ENCODE measurements at regions not wholly inside any gene's neighbourhood (a gene's known extent, or its start where the extent isn't known, plus 50 kb on each side); places are given as distances from the start of the nearest gene placed in this dataset.

DNA sequence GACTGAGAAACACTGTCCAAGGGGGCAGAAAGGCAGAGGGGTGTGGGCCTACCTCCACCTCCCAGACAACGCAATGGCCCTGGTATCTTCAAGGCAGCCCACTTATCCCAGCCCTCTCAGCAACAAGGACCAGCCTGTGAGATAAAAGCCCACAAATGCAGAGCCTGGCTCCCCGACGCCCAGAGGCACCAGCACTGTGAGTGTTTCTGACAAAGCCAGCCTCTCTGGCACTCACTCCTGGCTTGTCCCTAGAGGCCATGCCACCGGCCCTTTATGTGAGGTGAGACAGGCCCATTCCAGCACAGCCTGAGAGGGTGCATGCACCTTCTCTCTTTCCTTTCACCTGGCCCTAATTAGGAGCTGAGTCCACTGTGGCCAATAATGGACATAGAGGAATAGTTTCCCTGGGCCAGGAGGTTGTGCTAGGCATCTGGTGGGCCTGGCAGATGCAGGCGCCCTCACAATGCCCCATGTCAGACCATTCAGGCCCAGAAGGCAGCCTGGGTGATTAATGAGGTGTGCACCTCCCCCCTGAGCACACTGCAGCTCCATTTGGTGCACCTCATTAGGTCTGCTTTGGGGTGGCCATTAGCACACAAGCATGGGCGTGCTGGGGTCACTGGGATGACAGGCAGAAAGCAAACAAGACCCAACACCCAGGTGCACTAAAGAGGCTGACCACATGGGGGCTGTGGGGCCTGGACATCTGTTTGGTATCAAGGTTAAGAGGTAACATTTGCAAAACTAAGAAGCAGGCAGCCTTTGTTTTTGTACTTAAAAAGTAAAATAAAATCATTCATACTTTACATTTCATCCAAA lies 176.0 kb downstream of the MED10 start:
- no peak overlapping the region for H3K9ac ChIP-seq (ENCODE audit: low read depth in 1 of 2, low read length in 2 of 2)
- no peaks in the 10 kb centered on the region for H3K9me3 ChIP-seq (ENCODE audit: control insufficient read depth in 2 of 2, low read length in 2 of 2)
- no peaks in the 10 kb centered on the region for H3K36me3 ChIP-seq (ENCODE audit: control insufficient read depth in 2 of 2, insufficient read depth in 2 of 2, low read length in 2 of 2)
- no peaks in the 10 kb centered on the region for H3K27me3 ChIP-seq (ENCODE audit: control insufficient read depth in 2 of 2, insufficient read depth in 2 of 2, low read length in 2 of 2)
- no peak overlapping the region for H3K4me3 ChIP-seq (ENCODE audit: low read length in 2 of 2)
- no peak overlapping the region for H3K27ac ChIP-seq (ENCODE audit: low read depth in 2 of 2, low read length in 2 of 2)
- no peaks in the 10 kb centered on the region for H3K4me1 ChIP-seq (ENCODE audit: control insufficient read depth in 2 of 2, insufficient read depth in 2 of 2, low read length in 2 of 2)

DNA sequence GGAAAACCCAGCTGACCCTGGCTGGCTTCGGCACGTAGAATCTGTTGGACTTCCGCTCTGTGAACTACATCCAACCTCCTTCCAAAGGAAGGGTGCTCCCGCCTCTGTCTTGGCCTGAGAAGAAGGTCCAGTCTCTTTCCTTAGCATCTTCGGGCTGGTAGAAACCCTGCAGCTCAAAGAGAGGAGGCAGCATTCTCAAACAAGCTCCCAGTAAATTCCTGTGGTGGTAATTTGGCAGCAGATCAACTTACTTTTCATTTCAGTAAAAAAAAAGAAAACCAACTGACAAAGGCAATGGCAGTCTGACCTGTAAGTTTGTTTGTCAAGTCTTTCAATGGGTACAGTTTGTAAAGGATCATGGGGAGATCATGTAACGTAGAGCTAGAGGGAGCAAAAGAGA lies 176.7 kb downstream of the MED10 start:
- no peaks in the 10 kb centered on the region for H3K9me3 ChIP-seq (ENCODE audit: control insufficient read depth in 2 of 2, low read length in 2 of 2)
- H3K4me3 ChIP-seq (ENCODE audit: low read length in 2 of 2), result no peak overlapping the region
- no peaks in the 10 kb centered on the region for H3K27me3 ChIP-seq (ENCODE audit: control insufficient read depth in 2 of 2, insufficient read depth in 2 of 2, low read length in 2 of 2)
- H3K9ac ChIP-seq (ENCODE audit: low read depth in 1 of 2, low read length in 2 of 2), result no peak overlapping the region
- no peaks in the 10 kb centered on the region for H3K36me3 ChIP-seq (ENCODE audit: control insufficient read depth in 2 of 2, insufficient read depth in 2 of 2, low read length in 2 of 2)
- H3K4me1 ChIP-seq (ENCODE audit: control insufficient read depth in 2 of 2, insufficient read depth in 2 of 2, low read length in 2 of 2), result no peaks in the 10 kb centered on the region
- no peak overlapping the region for H3K27ac ChIP-seq (ENCODE audit: low read depth in 2 of 2, low read length in 2 of 2)

DNA sequence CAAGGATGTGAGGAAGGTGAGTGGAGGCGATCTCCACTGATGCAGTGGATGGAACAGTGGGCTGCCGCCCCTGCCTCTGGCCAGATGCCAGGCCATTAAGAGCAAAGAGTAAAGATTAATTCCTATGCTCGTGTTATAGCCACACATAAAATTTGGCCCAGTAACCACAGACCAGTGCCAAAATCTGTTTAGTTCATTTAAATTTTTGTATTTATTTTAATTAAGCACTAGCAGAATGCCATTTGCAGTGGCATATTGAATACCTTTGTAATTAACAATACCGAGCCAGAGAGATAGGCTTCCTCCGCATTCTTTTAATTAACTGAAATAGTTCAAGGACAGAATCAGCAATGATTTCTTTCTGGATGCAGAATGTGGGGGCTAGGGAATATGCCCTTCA lies 179.8 kb downstream of the MED10 start:
- Histone ChIP-seq H3K4me1 (ENCODE audit: control insufficient read depth in 2 of 2, insufficient read depth in 2 of 2, low read length in 2 of 2) (no peaks in the 10 kb centered on the region), H3K27ac (ENCODE audit: low read depth in 2 of 2, low read length in 2 of 2) (no peak overlapping the region)

DNA sequence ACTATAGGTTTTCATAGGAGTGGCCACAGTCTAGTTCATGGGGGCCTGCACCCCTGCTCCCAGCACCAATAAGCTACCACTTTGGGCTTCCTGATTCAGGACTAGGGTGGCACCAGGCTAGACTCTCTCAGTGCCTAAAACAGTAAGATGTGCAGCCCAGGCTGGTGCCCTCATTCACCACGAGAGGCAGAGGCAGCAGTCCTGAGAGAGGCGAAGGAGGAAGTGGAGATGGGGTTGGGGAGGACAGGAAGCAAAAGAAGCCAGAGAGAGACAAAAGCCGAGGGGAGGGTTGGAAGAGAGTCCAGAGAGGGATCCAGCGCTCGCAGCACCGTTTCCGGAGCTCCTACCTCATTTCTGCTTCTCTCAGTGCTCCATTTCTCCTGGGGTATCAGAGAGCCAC lies 180.9 kb downstream of the MED10 start:
- Histone ChIP-seq H3K4me3 (ENCODE audit: low read length in 2 of 2) (no peak overlapping the region), H3K36me3 (ENCODE audit: control insufficient read depth in 2 of 2, insufficient read depth in 2 of 2, low read length in 2 of 2) (no peaks in the 10 kb centered on the region), H3K4me1 (ENCODE audit: control insufficient read depth in 2 of 2, insufficient read depth in 2 of 2, low read length in 2 of 2) (no peaks in the 10 kb centered on the region), H3K9me3 (ENCODE audit: control insufficient read depth in 2 of 2, low read length in 2 of 2) (no peaks in the 10 kb centered on the region), H3K27me3 (ENCODE audit: control insufficient read depth in 2 of 2, insufficient read depth in 2 of 2, low read length in 2 of 2) (no peaks in the 10 kb centered on the region), H3K9ac (ENCODE audit: low read depth in 1 of 2, low read length in 2 of 2) (no peak overlapping the region), H3K27ac (ENCODE audit: low read depth in 2 of 2, low read length in 2 of 2) (no peak overlapping the region)

More for the DNA sequence above, 179.8 kb downstream of the MED10 start:
- no peak overlapping the region for H3K4me3 ChIP-seq (ENCODE audit: low read length in 2 of 2)
- H3K9ac ChIP-seq (ENCODE audit: low read depth in 1 of 2, low read length in 2 of 2), result no peak overlapping the region
- no peaks in the 10 kb centered on the region for H3K27me3 ChIP-seq (ENCODE audit: control insufficient read depth in 2 of 2, insufficient read depth in 2 of 2, low read length in 2 of 2)
- H3K9me3 ChIP-seq (ENCODE audit: control insufficient read depth in 2 of 2, low read length in 2 of 2), result no peaks in the 10 kb centered on the region
- H3K36me3 ChIP-seq (ENCODE audit: control insufficient read depth in 2 of 2, insufficient read depth in 2 of 2, low read length in 2 of 2), result no peaks in the 10 kb centered on the region

DNA sequence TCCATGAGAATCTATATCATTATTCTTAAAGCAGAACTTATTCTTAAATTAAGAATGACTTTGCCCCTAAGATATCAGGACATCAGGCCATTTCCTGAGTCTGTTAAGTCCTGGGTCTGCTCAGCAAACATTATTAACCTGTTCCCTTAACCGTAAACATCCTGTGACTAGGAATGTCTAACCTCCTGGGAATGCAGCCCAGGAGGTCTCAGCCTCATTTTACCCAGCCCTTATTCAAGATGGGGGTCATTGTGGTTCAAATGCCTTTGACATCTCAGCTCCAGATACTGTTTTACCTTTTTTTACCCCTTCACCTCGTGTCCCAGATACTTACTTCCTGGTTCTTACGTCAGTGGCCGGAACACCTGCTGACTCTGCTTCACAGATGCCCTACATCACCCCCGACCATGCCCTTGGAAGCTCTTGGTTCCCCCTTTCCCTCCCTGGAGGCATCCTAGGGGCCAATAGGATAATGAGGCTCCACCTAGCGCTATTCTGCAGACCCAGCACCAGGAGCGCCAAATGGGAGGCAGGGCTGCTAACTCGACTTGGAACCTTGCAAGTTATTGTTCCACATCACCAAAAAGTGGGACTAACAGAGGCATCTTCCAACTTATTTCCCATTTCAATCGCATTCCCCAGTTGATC lies 182.5 kb downstream of the MED10 start:
- Histone ChIP-seq H3K9ac (ENCODE audit: low read depth in 1 of 2, low read length in 2 of 2) (no peak overlapping the region), H3K27me3 (ENCODE audit: control insufficient read depth in 2 of 2, insufficient read depth in 2 of 2, low read length in 2 of 2) (no peaks in the 10 kb centered on the region), H3K4me3 (ENCODE audit: low read length in 2 of 2) (no peak overlapping the region)

DNA sequence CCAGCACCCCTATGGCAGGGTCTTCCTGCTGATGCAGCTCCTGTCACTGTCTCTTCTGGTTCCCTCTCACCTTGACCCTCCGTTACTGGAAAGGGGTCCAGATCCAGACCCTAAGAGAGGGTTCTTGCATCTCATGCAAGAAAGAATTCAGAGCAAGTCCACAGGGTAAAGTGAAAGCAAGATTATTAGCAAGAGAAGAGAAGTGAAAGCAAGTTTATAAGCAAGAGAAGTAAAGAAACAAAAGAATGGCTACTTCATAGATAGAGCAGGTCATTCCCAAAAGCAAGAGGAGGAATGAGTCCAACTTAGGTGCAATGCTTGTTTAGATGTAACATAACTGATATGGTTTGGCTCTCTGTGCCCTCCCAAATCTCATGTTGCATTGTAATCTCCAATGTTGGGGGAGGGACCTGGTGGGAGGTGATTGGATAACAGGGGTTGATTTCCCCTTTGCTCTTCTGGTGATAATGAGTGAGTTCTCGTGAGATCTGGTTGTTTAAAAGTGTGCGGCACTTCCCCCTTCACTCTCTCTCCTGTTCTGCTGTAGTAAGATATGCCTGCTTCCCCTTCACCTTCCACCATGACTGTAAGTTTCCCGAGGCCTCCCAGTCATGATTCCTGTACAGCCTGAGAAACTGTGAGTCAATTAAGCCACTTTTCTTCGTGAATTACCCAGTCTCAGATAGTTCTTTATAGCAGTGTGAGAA lies 183.3 kb downstream of the MED10 start:
- H3K4me1 ChIP-seq (ENCODE audit: control insufficient read depth in 2 of 2, insufficient read depth in 2 of 2, low read length in 2 of 2), result no peaks in the 10 kb centered on the region
- H3K4me3 ChIP-seq (ENCODE audit: low read length in 2 of 2), result no peak overlapping the region
- no peak overlapping the region for H3K9ac ChIP-seq (ENCODE audit: low read depth in 1 of 2, low read length in 2 of 2)
- no peak overlapping the region for H3K27ac ChIP-seq (ENCODE audit: low read depth in 2 of 2, low read length in 2 of 2)
- no peaks in the 10 kb centered on the region for H3K27me3 ChIP-seq (ENCODE audit: control insufficient read depth in 2 of 2, insufficient read depth in 2 of 2, low read length in 2 of 2)
- no peaks in the 10 kb centered on the region for H3K36me3 ChIP-seq (ENCODE audit: control insufficient read depth in 2 of 2, insufficient read depth in 2 of 2, low read length in 2 of 2)
- H3K9me3 ChIP-seq (ENCODE audit: control insufficient read depth in 2 of 2, low read length in 2 of 2), result no peaks in the 10 kb centered on the region

More for the DNA sequence above, 182.5 kb downstream of the MED10 start:
- Histone ChIP-seq H3K4me1 (ENCODE audit: control insufficient read depth in 2 of 2, insufficient read depth in 2 of 2, low read length in 2 of 2) (no peaks in the 10 kb centered on the region), H3K27ac (ENCODE audit: low read depth in 2 of 2, low read length in 2 of 2) (no peak overlapping the region), H3K36me3 (ENCODE audit: control insufficient read depth in 2 of 2, insufficient read depth in 2 of 2, low read length in 2 of 2) (no peaks in the 10 kb centered on the region), H3K9me3 (ENCODE audit: control insufficient read depth in 2 of 2, low read length in 2 of 2) (no peaks in the 10 kb centered on the region)

DNA sequence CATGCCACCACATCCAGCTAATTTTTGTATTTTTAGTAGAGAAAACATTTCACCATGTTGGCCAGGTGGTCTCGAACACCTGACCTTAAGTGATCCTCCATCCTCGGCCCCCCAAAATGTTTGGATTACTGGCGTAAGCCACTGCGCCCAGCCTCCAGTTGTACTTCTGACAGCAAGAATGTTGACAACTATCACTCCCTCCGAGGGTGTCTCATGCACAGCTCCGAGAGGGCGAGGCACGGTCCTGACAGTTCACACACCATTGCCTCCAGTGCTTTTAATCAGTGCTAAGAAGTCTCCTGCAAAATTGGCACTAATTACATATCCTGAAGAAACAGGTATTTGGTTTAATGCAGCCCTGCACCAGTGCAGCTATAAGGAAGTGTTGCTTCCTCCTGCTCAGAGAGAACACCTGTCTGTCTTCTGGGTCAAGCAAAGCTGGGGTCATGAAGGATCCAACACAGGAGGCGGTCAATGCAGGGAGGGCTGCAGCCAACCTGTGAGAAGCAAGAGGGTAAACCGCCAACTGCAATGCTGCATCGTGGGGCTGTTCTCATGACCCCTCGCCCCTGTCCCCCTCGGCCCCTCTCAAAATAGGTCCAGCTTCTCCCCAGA lies 184.0 kb downstream of the MED10 start:
- no peaks in the 10 kb centered on the region for H3K36me3 ChIP-seq (ENCODE audit: control insufficient read depth in 2 of 2, insufficient read depth in 2 of 2, low read length in 2 of 2)
- no peaks in the 10 kb centered on the region for H3K4me1 ChIP-seq (ENCODE audit: control insufficient read depth in 2 of 2, insufficient read depth in 2 of 2, low read length in 2 of 2)
- H3K27me3 ChIP-seq (ENCODE audit: control insufficient read depth in 2 of 2, insufficient read depth in 2 of 2, low read length in 2 of 2), result no peaks in the 10 kb centered on the region
- no peak overlapping the region for H3K9ac ChIP-seq (ENCODE audit: low read depth in 1 of 2, low read length in 2 of 2)
- H3K4me3 ChIP-seq (ENCODE audit: low read length in 2 of 2), result no peak overlapping the region
- no peaks in the 10 kb centered on the region for H3K9me3 ChIP-seq (ENCODE audit: control insufficient read depth in 2 of 2, low read length in 2 of 2)
- no peak overlapping the region for H3K27ac ChIP-seq (ENCODE audit: low read depth in 2 of 2, low read length in 2 of 2)

DNA sequence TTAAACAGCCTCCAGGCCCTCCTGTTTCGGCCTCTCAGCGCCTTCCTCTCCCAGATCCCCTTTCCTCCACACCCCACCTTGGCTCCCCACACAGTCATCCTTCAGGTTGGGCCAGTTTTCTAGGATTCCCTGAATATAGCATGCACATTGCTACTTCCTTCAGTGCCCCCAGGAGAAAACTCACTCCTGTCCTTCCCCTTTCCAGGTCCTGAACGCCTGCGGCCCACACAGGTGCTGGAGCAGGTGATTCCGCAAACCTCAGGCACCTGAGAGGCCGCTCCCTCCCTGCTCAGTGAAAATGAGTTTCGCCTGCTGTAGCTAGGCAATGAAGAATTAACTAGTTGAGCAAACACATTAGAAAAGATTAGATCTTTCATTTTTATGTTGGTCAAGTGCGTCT lies 185.0 kb downstream of the MED10 start:
- H3K9ac ChIP-seq (ENCODE audit: low read depth in 1 of 2, low read length in 2 of 2), result no peak overlapping the region
- H3K27me3 ChIP-seq (ENCODE audit: control insufficient read depth in 2 of 2, insufficient read depth in 2 of 2, low read length in 2 of 2), result no peaks in the 10 kb centered on the region
- H3K27ac ChIP-seq (ENCODE audit: low read depth in 2 of 2, low read length in 2 of 2), result no peak overlapping the region
- no peak overlapping the region for H3K4me3 ChIP-seq (ENCODE audit: low read length in 2 of 2)
- H3K4me1 ChIP-seq (ENCODE audit: control insufficient read depth in 2 of 2, insufficient read depth in 2 of 2, low read length in 2 of 2), result no peaks in the 10 kb centered on the region
- no peaks in the 10 kb centered on the region for H3K36me3 ChIP-seq (ENCODE audit: control insufficient read depth in 2 of 2, insufficient read depth in 2 of 2, low read length in 2 of 2)
- H3K9me3 ChIP-seq (ENCODE audit: control insufficient read depth in 2 of 2, low read length in 2 of 2), result no peaks in the 10 kb centered on the region

DNA sequence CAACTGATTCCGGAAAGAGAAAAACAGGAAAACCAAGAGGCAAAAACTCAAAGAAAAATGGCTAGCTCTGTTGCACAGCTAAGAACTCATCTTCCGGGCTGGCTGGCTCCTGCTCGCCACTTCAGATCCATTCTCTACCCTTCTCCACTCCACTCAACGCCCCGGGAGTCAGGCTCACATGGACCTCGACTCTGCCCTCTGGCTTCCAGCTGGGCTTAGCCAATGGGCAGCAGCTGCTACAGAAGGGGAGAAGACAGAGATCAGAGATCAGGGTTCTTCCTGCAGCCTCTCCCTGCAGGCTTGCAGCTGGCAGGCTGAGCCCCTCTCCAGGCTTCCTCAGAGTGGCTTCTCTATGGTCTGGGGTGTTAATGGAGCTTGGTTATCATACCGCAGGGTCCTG lies 187.5 kb downstream of the MED10 start:
- Histone ChIP-seq H3K4me3 (ENCODE audit: low read length in 2 of 2) (no peak overlapping the region), H3K36me3 (ENCODE audit: control insufficient read depth in 2 of 2, insufficient read depth in 2 of 2, low read length in 2 of 2) (no peaks in the 10 kb centered on the region), H3K4me1 (ENCODE audit: control insufficient read depth in 2 of 2, insufficient read depth in 2 of 2, low read length in 2 of 2) (no peaks in the 10 kb centered on the region), H3K9ac (ENCODE audit: low read depth in 1 of 2, low read length in 2 of 2) (no peak overlapping the region), H3K27ac (ENCODE audit: low read depth in 2 of 2, low read length in 2 of 2) (no peak overlapping the region), H3K9me3 (ENCODE audit: control insufficient read depth in 2 of 2, low read length in 2 of 2) (no peaks in the 10 kb centered on the region), H3K27me3 (ENCODE audit: control insufficient read depth in 2 of 2, insufficient read depth in 2 of 2, low read length in 2 of 2) (no peaks in the 10 kb centered on the region)

DNA sequence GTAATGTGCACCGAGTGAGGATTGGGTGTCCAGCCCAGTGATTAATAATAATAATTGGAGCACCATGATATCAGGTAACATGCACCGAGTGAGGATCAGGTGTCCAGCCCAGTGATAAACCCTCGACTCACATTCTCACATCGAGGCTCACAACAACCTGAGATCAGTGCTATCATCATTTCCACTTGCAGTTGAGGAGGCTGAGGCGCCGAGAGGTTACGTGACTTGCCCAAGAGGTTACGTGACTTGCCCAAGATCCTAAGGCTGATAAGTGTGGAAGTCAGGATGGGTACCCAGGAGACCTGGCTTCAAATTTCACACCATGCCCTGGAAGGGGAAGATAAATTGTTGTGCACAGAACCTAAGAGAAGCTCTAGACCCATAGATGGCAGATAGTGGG lies 189.4 kb downstream of the MED10 start:
- Histone ChIP-seq H3K27ac (ENCODE audit: low read depth in 2 of 2, low read length in 2 of 2) (no peak overlapping the region), H3K4me1 (ENCODE audit: control insufficient read depth in 2 of 2, insufficient read depth in 2 of 2, low read length in 2 of 2) (no peaks in the 10 kb centered on the region), H3K9me3 (ENCODE audit: control insufficient read depth in 2 of 2, low read length in 2 of 2) (no peaks in the 10 kb centered on the region), H3K4me3 (ENCODE audit: low read length in 2 of 2) (no peak overlapping the region), H3K36me3 (ENCODE audit: control insufficient read depth in 2 of 2, insufficient read depth in 2 of 2, low read length in 2 of 2) (no peaks in the 10 kb centered on the region), H3K9ac (ENCODE audit: low read depth in 1 of 2, low read length in 2 of 2) (no peak overlapping the region), H3K27me3 (ENCODE audit: control insufficient read depth in 2 of 2, insufficient read depth in 2 of 2, low read length in 2 of 2) (no peaks in the 10 kb centered on the region)

Measured in mucosa of rectum (tissue), 2 donors.